K562 (cell line): ENCODE measurements at regions not wholly inside any gene's neighbourhood (a gene's known extent, or its start where the extent isn't known, plus 50 kb on each side); places are given as distances from the start of the nearest gene placed in this dataset.

Experiments used
- ATAC-seq: fragments of 200-7000 bp; cut with Tn5 transposase; 3 replicates; pipeline ENCODE4 v1.9.1; 2020; ENCODE audit warnings: moderate library complexity
- BruUV-seq: library from RNA; stranded (reverse); fragments of 400-500 nt; replicated peaks from 2 replicates; lab custom pipeline; 2021; lab: Mats Ljungman, UMichigan
- CTCF ChIA-PET: fragments of 300-600 bp; formaldehyde crosslinking; extraction: SDS; loops from one replicate; lab custom pipeline; 2021; ENCODE audit warnings: low intra/inter-chr PET ratio; lab: Yijun Ruan, JAX
- POLR2A ChIA-PET: fragments of 300-600, 350-650 bp; sonication (Branson Sonifier 250); formaldehyde crosslinking; extraction: SDS; loops from one replicate; lab custom pipeline; 2021; ENCODE audit warnings: antibody characterized with exemption, inconsistent platforms; lab: Yijun Ruan, JAX
- DNase-seq, 4 experiments: peaks; one replicate each; pipeline versions ENCODE4 v3.0.0 to v3.0.0-alpha.2; 2011 to 2018; ENCODE audit warnings: low spot score in 3 of 4, mixed read lengths in 3 of 4; ENCODE audit errors: extremely low read depth in 1 of 4
- FAIRE-seq: peaks from 2 replicates; lab custom pipeline; 2011; peaks lifted over from hg19 to GRCh38; lab: Jason Lieb, UNC
- H2AFZ ChIP-seq: 2 replicates; pipeline ENCODE4 v1.6.0; 2011; ENCODE audit warnings: low read depth, low read length, control low read depth, inconsistent platforms
- H3K27ac ChIP-seq: fragments of 200-600 bp; 3 replicates; pipeline ENCODE4 v1.8.0; 2011; ENCODE audit warnings: low read depth, mild to moderate bottlenecking, control low read depth, inconsistent platforms, low read length, moderate library complexity, mixed read lengths; ENCODE audit errors: extremely low read depth
- H3K27me3 ChIP-seq, 2 experiments: fragments of 300-600 bp in 1 of 2; 2 replicates in 1 of 2; 3 replicates in 1 of 2; pipeline versions ENCODE4 v1.6.0 to v1.8.0; 2011; ENCODE audit warnings: inconsistent platforms in 2 of 2, low read length in 2 of 2, mild to moderate bottlenecking in 1 of 2, mixed read lengths in 1 of 2, moderate library complexity in 1 of 2; ENCODE audit not compliant: control insufficient read depth in 2 of 2, insufficient read depth in 2 of 2
- H3K36me3 ChIP-seq: fragments of 300-600 bp; 3 replicates; pipeline ENCODE4 v1.8.0; 2011; ENCODE audit warnings: mild to moderate bottlenecking, low read length, inconsistent platforms; ENCODE audit not compliant: control insufficient read depth, insufficient read depth
- H3K4me1 ChIP-seq, 2 experiments: fragments of 200-600 bp in 1 of 2; replicated peaks in 1 of 2; 2 replicates in 1 of 2; 3 replicates in 1 of 2; pipeline versions ENCODE4 v1.5.1 to v1.8.0; 2011; ENCODE audit warnings: inconsistent platforms in 2 of 2, low read length in 2 of 2, mild to moderate bottlenecking in 1 of 2, mixed read lengths in 1 of 2, moderate library complexity in 1 of 2; ENCODE audit not compliant: control insufficient read depth in 2 of 2, insufficient read depth in 2 of 2
- H3K4me2 ChIP-seq: 2 replicates; pipeline ENCODE4 v1.6.1; 2011; ENCODE audit warnings: low read length, control low read depth, inconsistent platforms, mixed read lengths; ENCODE audit not compliant: insufficient read depth
- H3K4me3 ChIP-seq: fragments of 200-600 bp; sonication (generic), shearing (Covaris generic); 2 replicates; pipeline ENCODE4 v1.5.1; 2016; ENCODE audit warnings: control low read depth, inconsistent platforms
- H3K79me2 ChIP-seq: fragments of 200-600 bp; 3 replicates; pipeline ENCODE4 v1.8.0; 2011; ENCODE audit warnings: low read length, inconsistent platforms; ENCODE audit not compliant: control insufficient read depth, insufficient read depth
- H3K9ac ChIP-seq, 2 experiments: 2 replicates each; pipeline versions ENCODE4 v1.6.0 to v1.6.1; 2011; ENCODE audit warnings: low read depth in 2 of 2, low read length in 2 of 2, control low read depth in 1 of 2, inconsistent platforms in 1 of 2, mild to moderate bottlenecking in 1 of 2, mixed read lengths in 1 of 2; ENCODE audit not compliant: insufficient read depth in 1 of 2
- H3K9me1 ChIP-seq: one replicate; pipeline ENCODE4 v1.6.0; 2011; ENCODE audit warnings: inconsistent platforms, mild to moderate bottlenecking, low read length, moderate library complexity; ENCODE audit not compliant: control insufficient read depth, insufficient read depth
- H3K9me3 ChIP-seq: replicated peaks from 2 replicates; pipeline ENCODE4 v1.5.1; 2011; ENCODE audit warnings: low read depth, low read length, inconsistent platforms; ENCODE audit not compliant: control insufficient read depth, insufficient read depth
- H4K20me1 ChIP-seq: replicated peaks from 2 replicates; pipeline ENCODE4 v1.6.1; 2011; ENCODE audit warnings: low read length, inconsistent platforms, mixed read lengths; ENCODE audit not compliant: control insufficient read depth, insufficient read depth
- BCL6 ChIP-seq: fragments of 250-450 bp; sonication (Bioruptor Pico); IDR thresholded peaks from 2 replicates; pipeline ENCODE4 v1.4.0; 2020
- BDP1 ChIP-seq: IDR thresholded peaks from 3 replicates; pipeline ENCODE4 v1.6.1; 2011; ENCODE audit not compliant: insufficient read length, insufficient read depth
- HINFP ChIP-seq: fragments of 450-650 bp; conservative IDR thresholded peaks from 2 replicates; pipeline ENCODE4 v1.6.1; 2016; ENCODE audit warnings: missing genetic modification characterization, low read depth, mild to moderate bottlenecking, control low read depth, missing compliant biosample characterization
- MCM2 ChIP-seq: fragments of 450-650 bp; IDR thresholded peaks from 2 replicates; pipeline ENCODE4 v1.6.1; 2017; ENCODE audit warnings: low read depth, mild to moderate bottlenecking
- MYBL2 ChIP-seq, 2 experiments: fragments of 450-650 bp in 1 of 2; sonication (generic) in 1 of 2; formaldehyde crosslinking in 1 of 2; IDR thresholded peaks; 2 replicates each; pipeline versions ENCODE4 v1.6.1 to v1.8.1; 2017 to 2022; ENCODE audit warnings: borderline replicate concordance in 1 of 2, inconsistent platforms in 1 of 2, low read depth in 1 of 2, mild to moderate bottlenecking in 1 of 2, missing genetic modification reagents in 1 of 2, moderate library complexity in 1 of 2
- PRDM10 ChIP-seq: fragments of 450-650 bp; IDR thresholded peaks from 2 replicates; pipeline ENCODE4 v1.6.1; 2018; ENCODE audit not compliant: partially characterized antibody
- STAT5B ChIP-seq: fragments of 250-450 bp; sonication (Bioruptor Pico); IDR thresholded peaks from 2 replicates; pipeline ENCODE4 v1.8.0; 2021; ENCODE audit warnings: mild to moderate bottlenecking, inconsistent platforms
- XRCC4 ChIP-seq: IDR thresholded peaks from one replicate; pipeline ENCODE4 v1.6.1; 2011; ENCODE audit not compliant: insufficient read depth, insufficient read length; ENCODE audit errors: extremely low read depth
- ZNF140 ChIP-seq: fragments of 250-450 bp; sonication (Bioruptor Pico); IDR thresholded peaks from 2 replicates; pipeline ENCODE4 v1.8.0; 2021; ENCODE audit warnings: moderate library complexity, mild to moderate bottlenecking, inconsistent platforms
- WGBS: fragments of 100-300 bp; shearing (Covaris generic); methylation state at CpG from one replicate; pipeline ENCODE4 v1.1.6; 2016; ENCODE audit warnings: low coverage, mixed read lengths; ENCODE audit not compliant: insufficient coverage; ENCODE audit errors: missing lambda C conversion rate; 5-methylcytosine and 5-hydroxymethylcytosine counted together
- in situ Hi-C: fragments of 300-500 bp; cut with MboI; formaldehyde crosslinking; loops from 4 replicates; pipeline ENCODE4 v1.15.0; 2018; ENCODE audit warnings: inconsistent platforms, mixed read lengths
- intact Hi-C: fragments of 100-400 bp; cut with micrococcal nuclease; formaldehyde crosslinking; loops from 2 replicates; pipeline ENCODE4 v1.14.2; 2022

- H3K9me3 ChIP-seq: no peaks in the 10 kb centered on the region
- WGBS: 2% methylated on average over 7 of the region's 7 CpGs
- FAIRE-seq (no peak), DNase-seq (no peak), ATAC-seq (no peak)
- H2AFZ ChIP-seq: no peak overlapping the region
- H3K9me1 ChIP-seq: no peaks in the 10 kb centered on the region
- in situ Hi-C loops: no loop called here
- H3K9ac ChIP-seq: no peak overlapping the region
- no TSS peak for BruUV-seq
- H3K36me3 ChIP-seq: no peaks in the 10 kb centered on the region
- no peaks in the 10 kb centered on the region for H4K20me1 ChIP-seq
- peaks cover 0 to 10% of the 10 kb centered on the region in 2 experiments; a peak in 3 of 5 replicates for H3K4me1 ChIP-seq
- H3K27ac ChIP-seq: no peak overlapping the region
- H3K4me3 ChIP-seq: no peak overlapping the region
- ChIA-PET POLR2A (no interaction called here), CTCF (no interaction called here)
- H3K27me3 ChIP-seq: peaks cover 0 to 5% of the 10 kb centered on the region in 2 experiments; a peak in 1 of 5 replicates
- no peaks in the 10 kb centered on the region for H3K79me2 ChIP-seq
- TF ChIP-seq MCM2: no peak
- no peak for TF ChIP-seq MYBL2 (IDR thresholded peaks at IDR 0.05; ENCODE audit: low read depth)
- TF ChIP-seq MYBL2 (CRISPR knock-in tag; IDR thresholded peaks at IDR 0.05; ENCODE audit: borderline replicate concordance): no peak
- intact Hi-C loops: loop anchor here (10.0 kb wide), 2 partner anchors 165 to 455 kb away; partner anchors contain the start of gene SPRY1
- H3K4me2 ChIP-seq: no peak overlapping the region
These were observed 163.6 kb downstream of the SPRY1 start for GRCh38 chr4:123559955-123560871.

GRCh38 chr4:123561525-123561924, 164.9 kb downstream of the SPRY1 start:
- ChIA-PET CTCF (no interaction called here), POLR2A (no interaction called here)
- DNase-seq (no peak), FAIRE-seq (no peak), ATAC-seq (no peak)
- Histone ChIP-seq H3K9me3 (no peaks in the 10 kb centered on the region), H3K9me1 (no peaks in the 10 kb centered on the region), H3K4me3 (no peak overlapping the region), H3K27ac (no peak overlapping the region), H3K79me2 (no peaks in the 10 kb centered on the region), H3K4me2 (no peak overlapping the region), H4K20me1 (no peaks in the 10 kb centered on the region), H2AFZ (no peak overlapping the region), H3K27me3 (peaks cover 0 to 5% of the 10 kb centered on the region in 2 experiments; a peak in 1 of 5 replicates), H3K4me1 (peaks cover 0 to 3% of the 10 kb centered on the region in 2 experiments; a peak in 1 of 5 replicates), H3K36me3 (no peaks in the 10 kb centered on the region), H3K9ac (no peak overlapping the region)
- in situ Hi-C loops: no loop called here
- 0% methylated on average over 1 of the region's 1 CpG for WGBS
- intact Hi-C loops: loop anchor here (10.0 kb wide), 2 partner anchors 167 to 457 kb away; partner anchors contain the start of gene SPRY1
- BruUV-seq: no TSS peak
- no peak for TF ChIP-seq ZNF140 (CRISPR knock-in tag)
- no peak for TF ChIP-seq STAT5B (CRISPR knock-in tag)
- TF ChIP-seq BCL6 (CRISPR knock-in tag): no peak
- TF ChIP-seq HINFP: no peak
- TF ChIP-seq XRCC4: no peak
- TF ChIP-seq BDP1: no peak
- TF ChIP-seq PRDM10: no peak
